Neural progenitor cell (in vitro differentiated cells): ENCODE measurements at regions not wholly inside any gene's neighbourhood (a gene's known extent, or its start where the extent isn't known, plus 50 kb on each side); places are given as distances from the start of the nearest gene placed in this dataset.

Source experiments
- DNase-seq: peaks from one replicate; pipeline ENCODE4 v3.0.0-alpha.2; 2016; ENCODE audit warnings: low spot score
- H2AFZ ChIP-seq: fragments of 200-600 bp; sonication (generic); replicated peaks from 2 replicates; pipeline ENCODE4 v1.6.1; 2016; ENCODE audit warnings: antibody characterized with exemption
- H3F3A ChIP-seq: fragments of 200-600 bp; sonication (generic); 2 replicates; pipeline ENCODE4 v1.6.1; 2016; ENCODE audit warnings: antibody characterized with exemption, low read depth
- H3K27ac ChIP-seq: fragments of 200-600 bp; sonication (generic); 2 replicates; pipeline ENCODE4 v1.5.1; 2016; ENCODE audit warnings: mild to moderate bottlenecking
- H3K27me3 ChIP-seq: fragments of 200-600 bp; sonication (generic); 2 replicates; pipeline ENCODE4 v1.6.1; 2016; ENCODE audit warnings: mild to moderate bottlenecking, moderate library complexity
- H3K36me3 ChIP-seq: fragments of 200-600 bp; sonication (generic); 2 replicates; pipeline ENCODE4 v1.5.1; 2016
- H3K4me1 ChIP-seq: fragments of 200-600 bp; sonication (generic); 2 replicates; pipeline ENCODE4 v1.6.1; 2016; ENCODE audit warnings: mixed run types
- H3K4me2 ChIP-seq: fragments of 200-600 bp; sonication (generic); 2 replicates; pipeline ENCODE4 v1.6.1; 2016
- H3K4me3 ChIP-seq: fragments of 200-600 bp; sonication (generic); 2 replicates; pipeline ENCODE4 v1.5.1; 2016
- H3K79me2 ChIP-seq: fragments of 200-600 bp; sonication (generic); 2 replicates; pipeline ENCODE4 v1.6.1; 2016; ENCODE audit warnings: low read depth
- H3K9ac ChIP-seq: fragments of 200-600 bp; sonication (generic); 2 replicates; pipeline ENCODE4 v1.6.1; 2016
- H3K9me3 ChIP-seq: fragments of 200-600 bp; sonication (generic); 2 replicates; pipeline ENCODE4 v1.5.1; 2016; ENCODE audit warnings: low read depth
- H4K20me1 ChIP-seq: fragments of 200-600 bp; sonication (generic); 2 replicates; pipeline ENCODE4 v1.6.1; 2016; ENCODE audit warnings: low read depth
- H3K27ac Mint-ChIP-seq: 3 replicates; pipeline ENCODE4 v1.8.0; 2021; ENCODE audit warnings: mixed read lengths
- H3K27me3 Mint-ChIP-seq: 2 replicates; pipeline ENCODE4 v1.8.0; 2022; ENCODE audit warnings: low read depth, mild to moderate bottlenecking, inconsistent platforms, moderate library complexity, mixed read lengths; ENCODE audit not compliant: insufficient read depth
- H3K36me3 Mint-ChIP-seq: 3 replicates; pipeline ENCODE4 v1.8.0; 2021; ENCODE audit warnings: mixed read lengths
- H3K4me1 Mint-ChIP-seq: 3 replicates; pipeline ENCODE4 v1.8.0; 2021; ENCODE audit warnings: mixed read lengths
- H3K4me3 Mint-ChIP-seq: 3 replicates; pipeline ENCODE4 v1.8.0; 2021; ENCODE audit warnings: mild to moderate bottlenecking, moderate library complexity, mixed read lengths
- H3K9me3 Mint-ChIP-seq: 3 replicates; pipeline ENCODE4 v1.8.0; 2020; ENCODE audit warnings: mixed read lengths
- EZH2 ChIP-seq: fragments of 200-600 bp; sonication (generic); IDR thresholded peaks from 2 replicates; pipeline ENCODE4 v1.6.1; 2017; ENCODE audit warnings: antibody characterized with exemption, mild to moderate bottlenecking, moderate library complexity
- EZH2phosphoT487 ChIP-seq: fragments of 200-600 bp; sonication (generic); IDR thresholded peaks from 2 replicates; pipeline ENCODE4 v1.6.1; 2017; ENCODE audit warnings: antibody characterized with exemption
- TF ChIP-seq, protein P1 (sequence below): fragments of 200-600 bp; sonication (generic); IDR thresholded peaks from 2 replicates; pipeline ENCODE4 v1.5.1; 2017; ENCODE audit warnings: antibody characterized with exemption, mild to moderate bottlenecking

DNA sequence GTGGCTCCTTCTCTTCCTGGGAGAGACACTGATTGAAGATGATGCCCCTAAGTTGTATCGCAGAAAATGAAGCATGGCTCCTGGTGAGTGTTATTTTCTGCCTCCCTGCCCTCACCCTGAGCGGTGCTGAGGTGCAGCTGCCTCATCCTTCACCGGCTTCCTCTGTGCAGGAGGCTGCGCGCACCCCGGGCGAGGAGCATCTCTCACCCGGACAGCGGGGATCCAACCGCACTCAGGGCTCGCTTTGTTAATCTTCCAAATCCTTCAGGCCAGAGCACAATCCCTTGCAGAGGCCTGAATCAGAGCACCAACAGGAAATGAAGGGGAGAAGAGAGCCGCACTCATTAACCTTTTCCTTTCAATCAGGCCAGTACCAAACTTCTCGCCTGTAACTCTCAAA is 910.3 kb downstream of the CCSER2 start:
- H3K9me3 Mint-ChIP-seq, result peaks cover 3% of the 10 kb centered on the region
- no peaks in the 10 kb centered on the region for H3F3A ChIP-seq

DNA sequence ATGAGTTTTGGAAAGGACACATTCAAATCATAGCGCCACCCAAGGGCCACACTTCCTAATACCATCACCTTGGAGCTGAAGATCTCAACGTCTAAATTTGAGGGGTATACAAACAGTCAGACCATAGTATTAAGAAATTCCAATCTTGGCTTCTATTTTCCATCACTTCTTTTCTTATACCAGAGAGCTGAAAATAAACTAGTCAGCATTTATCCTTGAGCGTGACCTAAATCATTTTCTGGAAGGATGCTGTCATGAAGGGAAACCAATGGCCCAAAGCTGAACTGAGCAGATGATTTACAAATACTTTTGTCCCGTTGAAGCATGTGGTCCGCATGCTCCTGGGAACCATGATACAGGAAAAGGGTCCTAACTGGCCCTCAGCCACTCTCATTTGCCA is 921.9 kb downstream of the CCSER2 start:
- H3K4me3 Mint-ChIP-seq, result no peak overlapping the region
- H3K27me3 ChIP-seq, result no peaks in the 10 kb centered on the region
- no peaks in the 10 kb centered on the region for H3K36me3 Mint-ChIP-seq
- no peaks in the 10 kb centered on the region for H3F3A ChIP-seq
- TF ChIP-seq EZH2phosphoT487 (no peak), EZH2 (no peak)
- TF ChIP-seq, protein P1, sequence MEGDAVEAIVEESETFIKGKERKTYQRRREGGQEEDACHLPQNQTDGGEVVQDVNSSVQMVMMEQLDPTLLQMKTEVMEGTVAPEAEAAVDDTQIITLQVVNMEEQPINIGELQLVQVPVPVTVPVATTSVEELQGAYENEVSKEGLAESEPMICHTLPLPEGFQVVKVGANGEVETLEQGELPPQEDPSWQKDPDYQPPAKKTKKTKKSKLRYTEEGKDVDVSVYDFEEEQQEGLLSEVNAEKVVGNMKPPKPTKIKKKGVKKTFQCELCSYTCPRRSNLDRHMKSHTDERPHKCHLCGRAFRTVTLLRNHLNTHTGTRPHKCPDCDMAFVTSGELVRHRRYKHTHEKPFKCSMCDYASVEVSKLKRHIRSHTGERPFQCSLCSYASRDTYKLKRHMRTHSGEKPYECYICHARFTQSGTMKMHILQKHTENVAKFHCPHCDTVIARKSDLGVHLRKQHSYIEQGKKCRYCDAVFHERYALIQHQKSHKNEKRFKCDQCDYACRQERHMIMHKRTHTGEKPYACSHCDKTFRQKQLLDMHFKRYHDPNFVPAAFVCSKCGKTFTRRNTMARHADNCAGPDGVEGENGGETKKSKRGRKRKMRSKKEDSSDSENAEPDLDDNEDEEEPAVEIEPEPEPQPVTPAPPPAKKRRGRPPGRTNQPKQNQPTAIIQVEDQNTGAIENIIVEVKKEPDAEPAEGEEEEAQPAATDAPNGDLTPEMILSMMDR, result no peak
- no peak overlapping the region for H3K27ac Mint-ChIP-seq
- no peak overlapping the region for H2AFZ ChIP-seq
- H3K27ac ChIP-seq, result no peak overlapping the region
- H3K79me2 ChIP-seq, result no peaks in the 10 kb centered on the region
- H3K9me3 Mint-ChIP-seq, result no peaks in the 10 kb centered on the region
- H3K36me3 ChIP-seq, result no peaks in the 10 kb centered on the region
- H3K4me3 ChIP-seq, result no peak overlapping the region
- H3K4me1 Mint-ChIP-seq, result no peaks in the 10 kb centered on the region
- H3K9ac ChIP-seq, result no peak overlapping the region
- H3K27me3 Mint-ChIP-seq, result peaks cover 3% of the 10 kb centered on the region
- H3K4me1 ChIP-seq, result no peaks in the 10 kb centered on the region
- no peak for DNase-seq
- H3K4me2 ChIP-seq, result no peak overlapping the region
- H3K9me3 ChIP-seq, result no peaks in the 10 kb centered on the region
- H4K20me1 ChIP-seq, result no peaks in the 10 kb centered on the region

More for the DNA sequence above, 910.3 kb downstream of the CCSER2 start:
- H3K27me3 Mint-ChIP-seq, result peaks cover 5% of the 10 kb centered on the region
- TF ChIP-seq, protein P1, result no peak
- no peak for TF ChIP-seq EZH2
- no peak for TF ChIP-seq EZH2phosphoT487
- Histone ChIP-seq H3K9ac (no peak overlapping the region), H3K27ac (no peak overlapping the region), H3K4me2 (no peak overlapping the region), H3K79me2 (no peaks in the 10 kb centered on the region), H3K36me3 (no peaks in the 10 kb centered on the region), H3K4me1 (no peaks in the 10 kb centered on the region), H4K20me1 (no peaks in the 10 kb centered on the region), H3K27me3 (no peaks in the 10 kb centered on the region), H3K4me3 (no peak overlapping the region), H3K9me3 (no peaks in the 10 kb centered on the region), H2AFZ (peak overlapping the region; percentile 63)
- peak overlapping the region; percentile 21 for H3K27ac Mint-ChIP-seq
- H3K36me3 Mint-ChIP-seq, result no peaks in the 10 kb centered on the region
- H3K4me1 Mint-ChIP-seq, result peaks cover 4% of the 10 kb centered on the region
- no peak for DNase-seq
- H3K4me3 Mint-ChIP-seq, result no peak overlapping the region

DNA sequence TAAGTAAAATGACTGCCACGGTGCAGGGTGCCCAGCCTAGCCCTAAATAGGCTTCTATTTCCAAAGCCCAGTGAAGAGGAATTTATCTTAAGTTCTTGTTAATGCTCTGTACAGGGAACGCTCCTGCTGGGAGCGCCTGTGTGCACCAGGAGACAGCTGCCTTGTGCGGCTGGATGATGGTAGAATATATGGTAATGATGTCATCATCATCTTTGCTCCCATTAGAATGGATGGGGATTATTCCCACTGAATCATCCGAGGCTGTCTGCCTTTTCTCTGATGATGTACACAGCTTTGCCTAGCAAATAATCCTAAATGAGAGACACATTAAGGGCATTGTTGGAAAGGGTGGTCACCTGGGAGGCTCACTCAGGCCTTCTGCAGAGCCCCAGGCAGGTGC is 928.1 kb downstream of the CCSER2 start:
- no peak overlapping the region for H3K27ac ChIP-seq
- no peaks in the 10 kb centered on the region for H3K27me3 ChIP-seq
- H3K27ac Mint-ChIP-seq, result no peak overlapping the region
- no peaks in the 10 kb centered on the region for H3K36me3 Mint-ChIP-seq
- no peaks in the 10 kb centered on the region for H3K79me2 ChIP-seq
- H3K4me1 Mint-ChIP-seq, result peaks cover 4% of the 10 kb centered on the region
- no peak overlapping the region for H3K9ac ChIP-seq
- no peaks in the 10 kb centered on the region for H3K9me3 ChIP-seq
- no peaks in the 10 kb centered on the region for H3K9me3 Mint-ChIP-seq
- H3K4me1 ChIP-seq, result no peaks in the 10 kb centered on the region
- no peak for DNase-seq
- no peaks in the 10 kb centered on the region for H3K36me3 ChIP-seq
- H3K4me3 Mint-ChIP-seq, result no peak overlapping the region
- TF ChIP-seq, protein P1, result no peak
- TF ChIP-seq EZH2, result no peak
- TF ChIP-seq EZH2phosphoT487, result no peak
- peaks cover 10% of the 10 kb centered on the region for H3K27me3 Mint-ChIP-seq
- no peak overlapping the region for H2AFZ ChIP-seq
- no peaks in the 10 kb centered on the region for H4K20me1 ChIP-seq
- no peak overlapping the region for H3K4me2 ChIP-seq
- no peak overlapping the region for H3K4me3 ChIP-seq
- no peaks in the 10 kb centered on the region for H3F3A ChIP-seq

DNA sequence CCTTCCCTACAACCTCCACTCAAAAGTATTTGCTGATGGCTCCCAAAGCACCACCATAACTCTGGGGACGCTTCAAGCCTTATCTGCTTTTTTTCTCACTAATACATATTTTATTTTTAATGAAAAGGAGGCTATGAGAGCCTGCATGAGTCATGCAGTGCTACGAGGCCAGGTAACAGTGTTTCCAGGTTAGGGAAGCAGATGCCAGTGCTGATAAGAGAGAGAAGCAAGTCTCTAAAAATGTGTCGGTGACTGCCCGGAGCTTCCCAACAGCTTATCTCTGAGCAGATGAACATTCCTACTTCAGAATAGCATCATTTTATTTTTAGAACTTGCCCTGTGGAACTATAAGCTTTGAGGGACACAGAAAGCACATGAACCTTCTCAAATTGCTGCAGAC is 931.5 kb downstream of the CCSER2 start:
- no peaks in the 10 kb centered on the region for H3K79me2 ChIP-seq
- Mint-ChIP-seq H3K27me3 (peaks cover 7% of the 10 kb centered on the region), H3K4me3 (no peak overlapping the region), H3K27ac (no peak overlapping the region), H3K4me1 (peaks cover 4% of the 10 kb centered on the region), H3K9me3 (no peaks in the 10 kb centered on the region), H3K36me3 (no peaks in the 10 kb centered on the region)
- no peak overlapping the region for H2AFZ ChIP-seq
- H3K36me3 ChIP-seq, result no peaks in the 10 kb centered on the region
- no peaks in the 10 kb centered on the region for H3K27me3 ChIP-seq
- no peak for DNase-seq
- H4K20me1 ChIP-seq, result no peaks in the 10 kb centered on the region
- no peak overlapping the region for H3K27ac ChIP-seq
- no peaks in the 10 kb centered on the region for H3K4me1 ChIP-seq
- no peak overlapping the region for H3K9ac ChIP-seq
- no peak overlapping the region for H3K4me2 ChIP-seq
- no peaks in the 10 kb centered on the region for H3F3A ChIP-seq
- no peaks in the 10 kb centered on the region for H3K9me3 ChIP-seq
- TF ChIP-seq EZH2 (no peak), EZH2phosphoT487 (no peak)
- TF ChIP-seq, protein P1, result no peak
- H3K4me3 ChIP-seq, result no peak overlapping the region
